ENCODE measurements at regions not wholly inside any gene's neighbourhood (a gene's known extent, or its start where the extent isn't known, plus 50 kb on each side); places are given as distances from the start of the nearest gene placed in this dataset.

DNA sequence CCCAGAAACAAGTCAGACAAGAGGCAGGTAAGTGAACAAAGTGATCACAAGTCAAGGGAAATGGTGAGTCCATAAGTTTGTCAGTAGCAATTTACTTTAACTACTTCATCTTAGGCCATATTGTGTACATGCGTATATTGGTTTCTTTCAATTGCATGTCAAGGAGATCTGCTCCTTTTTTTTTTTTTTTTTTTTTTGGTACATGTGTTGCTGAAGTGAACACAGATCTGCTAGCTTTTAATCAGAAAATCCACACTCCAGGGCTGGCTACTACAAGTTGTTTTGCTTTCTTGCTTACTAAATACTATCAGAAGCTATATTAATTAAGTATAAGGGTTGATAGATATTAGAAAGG is 985.1 kb downstream of the TSN start:
- DNase-seq = no peak
- H3K4me3 Mint-ChIP-seq = peak overlapping the region; percentile 39
- H3K36me3 Mint-ChIP-seq = no peaks in the 10 kb centered on the region
- H3K27me3 Mint-ChIP-seq = no peaks in the 10 kb centered on the region
- H3K9me3 Mint-ChIP-seq = peaks cover 3% of the 10 kb centered on the region
- no peak for ATAC-seq (ENCODE audit: low read depth)
- POLR2A ChIA-PET = interaction anchor here (0.6 kb wide), 1 partner anchor 14 kb away, joined by 3 read pairs; no protein-coding TSS in a partner anchor
- H3K4me1 Mint-ChIP-seq = peaks cover 18% of the 10 kb centered on the region
- peak overlapping the region; percentile 72 for H3K27ac Mint-ChIP-seq

DNA sequence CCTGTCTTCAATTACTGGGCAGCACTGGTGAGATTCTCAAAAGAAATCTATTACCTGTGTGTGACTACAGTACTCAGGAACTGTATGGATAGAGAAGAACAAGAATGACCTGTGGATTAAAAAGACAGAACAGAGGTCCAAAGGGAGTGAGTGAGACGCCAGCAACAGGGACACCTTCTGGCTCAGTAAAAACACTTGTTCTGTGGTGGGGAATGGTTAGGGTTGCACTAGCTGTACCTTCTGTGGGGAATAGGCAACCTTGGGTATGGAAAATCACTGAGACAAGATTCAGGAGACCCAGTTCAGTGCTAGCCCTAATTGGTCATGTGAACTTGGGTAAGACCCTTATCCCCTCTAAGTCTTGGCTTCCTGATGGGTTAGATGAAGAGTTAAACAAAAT is 986.0 kb downstream of the TSN start:
- Mint-ChIP-seq H3K4me3 (peak overlapping the region; percentile 3), H3K9me3 (peaks cover 3% of the 10 kb centered on the region), H3K27me3 (no peaks in the 10 kb centered on the region), H3K27ac (no peak overlapping the region), H3K36me3 (no peaks in the 10 kb centered on the region), H3K4me1 (peaks cover 18% of the 10 kb centered on the region)
- ATAC-seq (ENCODE audit: low read depth) (no peak), DNase-seq (no peak)
- POLR2A ChIA-PET = no interaction called here

DNA sequence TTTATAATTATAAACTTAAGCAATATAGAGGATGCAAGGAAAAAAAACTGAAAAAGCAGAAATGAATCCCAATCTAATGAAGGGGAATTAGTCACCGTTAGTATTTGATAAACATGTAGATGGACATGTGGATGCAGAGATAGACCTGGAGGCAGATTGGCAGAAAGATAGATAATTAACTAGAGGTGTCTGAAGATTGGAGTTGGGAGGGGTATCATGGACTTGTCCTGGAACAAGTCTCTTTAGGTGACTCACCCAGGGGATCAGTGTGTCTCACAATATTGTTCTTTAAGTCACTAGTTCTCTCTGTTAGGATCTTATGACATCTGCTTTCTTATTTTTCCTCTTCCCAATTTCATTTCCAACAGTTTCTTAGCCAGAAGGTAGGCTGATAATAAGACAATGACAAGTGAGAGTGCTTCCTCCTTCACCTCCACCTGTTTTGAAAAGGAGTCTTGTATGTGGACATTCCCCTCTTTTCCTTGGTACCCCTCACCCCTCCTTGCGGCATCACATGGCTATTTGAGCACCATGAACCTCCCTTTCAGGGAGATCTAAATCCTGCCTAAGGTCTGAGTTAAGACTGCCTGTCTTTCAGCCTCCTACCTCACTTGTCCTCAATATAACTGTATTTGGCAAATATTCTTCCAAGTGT is 987.7 kb downstream of the TSN start:
- H3K36me3 Mint-ChIP-seq = no peaks in the 10 kb centered on the region
- peaks cover 2% of the 10 kb centered on the region for H3K9me3 Mint-ChIP-seq
- no peak overlapping the region for H3K4me3 Mint-ChIP-seq
- DNase-seq = no peak
- no peaks in the 10 kb centered on the region for H3K27me3 Mint-ChIP-seq
- no peak for ATAC-seq (ENCODE audit: low read depth)
- POLR2A ChIA-PET = no interaction called here
- no peak overlapping the region for H3K27ac Mint-ChIP-seq
- H3K4me1 Mint-ChIP-seq = peaks cover 11% of the 10 kb centered on the region

DNA sequence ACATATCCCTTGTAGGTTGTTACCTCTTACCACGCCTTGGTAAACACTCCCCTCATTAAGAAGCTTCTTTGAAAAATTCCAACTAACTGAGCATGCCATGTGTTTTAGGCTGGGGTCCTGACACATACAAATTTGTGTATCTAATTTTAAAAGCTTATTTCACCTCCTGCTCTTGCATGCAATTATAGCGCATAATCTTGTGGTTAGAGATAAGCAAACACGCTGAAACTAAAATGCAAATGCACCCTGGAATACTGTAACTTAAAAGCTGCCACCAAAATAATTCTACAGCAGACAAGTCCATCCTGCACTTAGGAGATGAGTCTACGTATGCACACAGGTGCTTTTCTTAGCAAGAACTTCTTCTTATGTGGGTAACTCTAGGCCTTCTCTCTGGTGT is 990.2 kb downstream of the TSN start:
- Mint-ChIP-seq H3K9me3 (peaks cover 2% of the 10 kb centered on the region), H3K4me1 (no peaks in the 10 kb centered on the region), H3K4me3 (no peak overlapping the region), H3K27ac (no peak overlapping the region), H3K36me3 (no peaks in the 10 kb centered on the region), H3K27me3 (no peaks in the 10 kb centered on the region)
- POLR2A ChIA-PET = no interaction called here
- ATAC-seq (ENCODE audit: low read depth) (no peak), DNase-seq (no peak)

DNA sequence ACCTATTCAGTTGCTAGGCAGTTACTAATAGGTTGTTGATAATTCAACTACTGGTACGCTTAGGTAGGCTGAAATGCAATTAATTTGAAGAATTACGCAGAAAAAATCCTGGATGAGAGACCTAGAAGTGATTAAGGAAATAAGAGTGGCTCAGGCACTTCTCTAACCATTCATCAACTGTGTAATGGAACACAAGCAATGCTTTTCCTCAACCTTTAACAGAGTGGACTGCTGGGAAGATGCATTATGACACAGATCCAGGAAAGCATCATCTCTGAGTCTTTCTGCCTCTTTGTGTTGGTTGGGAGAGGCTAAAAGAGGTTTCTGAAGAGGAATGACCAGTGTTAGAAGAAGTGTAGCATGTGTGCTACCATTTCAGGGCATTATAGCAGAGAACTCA is 992.2 kb downstream of the TSN start:
- Mint-ChIP-seq H3K27me3 (no peaks in the 10 kb centered on the region), H3K4me3 (no peak overlapping the region), H3K27ac (no peak overlapping the region), H3K4me1 (no peaks in the 10 kb centered on the region), H3K9me3 (peaks cover 2% of the 10 kb centered on the region), H3K36me3 (no peaks in the 10 kb centered on the region)
- POLR2A ChIA-PET = no interaction called here
- no peak for DNase-seq
- ATAC-seq (ENCODE audit: low read depth) = no peak

DNA sequence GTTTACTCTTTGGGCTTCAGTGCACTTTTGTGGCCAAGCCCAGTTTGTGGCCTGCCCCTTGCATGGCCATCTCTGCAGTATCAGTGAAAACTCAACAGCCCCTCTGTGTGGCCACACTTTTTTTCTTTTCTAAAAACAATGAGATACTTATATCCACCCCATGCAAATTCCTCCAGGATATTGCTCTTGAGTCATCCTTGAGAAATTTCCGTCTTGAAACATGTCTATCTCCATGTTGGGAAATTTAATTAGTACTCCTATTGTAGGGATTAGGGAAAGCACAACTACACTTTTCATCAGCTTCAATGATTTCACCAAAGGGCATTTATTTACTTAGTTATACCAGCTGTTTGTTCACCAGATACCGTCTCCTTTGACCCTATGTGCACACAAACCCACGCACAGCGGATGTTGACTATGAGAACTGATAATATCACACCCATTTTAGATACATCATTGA is 993.1 kb downstream of the TSN start:
- DNase-seq = no peak
- Mint-ChIP-seq H3K36me3 (no peaks in the 10 kb centered on the region), H3K4me3 (no peak overlapping the region), H3K27me3 (no peaks in the 10 kb centered on the region), H3K4me1 (no peaks in the 10 kb centered on the region), H3K27ac (no peak overlapping the region), H3K9me3 (peaks cover 3% of the 10 kb centered on the region)
- POLR2A ChIA-PET = no interaction called here
- ATAC-seq (ENCODE audit: low read depth) = no peak

DNA sequence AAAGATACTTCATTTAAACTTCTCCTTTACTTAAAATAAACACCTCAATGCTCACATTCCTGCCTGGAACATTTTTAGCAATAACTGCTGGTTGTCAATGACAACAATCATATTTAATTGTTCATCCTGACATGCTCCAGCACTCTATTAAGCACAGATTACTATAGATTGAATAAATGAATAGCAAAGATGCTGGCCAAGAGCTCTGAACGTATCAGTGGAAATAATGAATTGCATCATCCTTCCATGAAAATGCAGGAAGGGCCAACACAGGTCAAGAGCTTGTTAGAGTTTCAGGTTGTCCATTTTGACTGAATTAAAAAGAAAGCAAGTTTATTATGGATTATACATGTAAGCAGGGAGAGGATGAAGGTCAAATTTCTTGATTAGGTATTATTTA is 994.0 kb downstream of the TSN start:
- Mint-ChIP-seq H3K9me3 (peaks cover 3% of the 10 kb centered on the region), H3K4me1 (no peaks in the 10 kb centered on the region), H3K27me3 (no peaks in the 10 kb centered on the region), H3K4me3 (no peak overlapping the region), H3K27ac (no peak overlapping the region), H3K36me3 (no peaks in the 10 kb centered on the region)
- POLR2A ChIA-PET = no interaction called here
- ATAC-seq (ENCODE audit: low read depth) = no peak
- DNase-seq = no peak

DNA sequence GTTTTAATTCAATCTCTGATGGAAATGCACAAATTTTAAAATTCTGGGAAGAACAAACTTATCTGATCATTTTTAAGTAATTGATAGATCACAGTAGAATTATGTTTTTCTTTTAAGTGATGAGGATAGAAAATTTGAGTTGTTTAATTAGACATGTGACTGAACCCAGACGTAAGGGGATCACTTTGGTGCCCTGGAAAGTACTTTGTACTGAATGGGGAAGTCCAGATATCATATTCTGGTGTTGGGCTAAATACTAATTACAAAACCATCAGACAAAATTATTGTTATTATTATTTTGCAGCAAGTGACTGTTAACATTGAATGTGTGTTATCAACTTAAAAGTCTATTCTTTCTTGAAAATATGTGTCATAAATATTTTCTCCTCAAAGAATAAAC is 994.6 kb downstream of the TSN start:
- Mint-ChIP-seq H3K4me1 (no peaks in the 10 kb centered on the region), H3K36me3 (no peaks in the 10 kb centered on the region), H3K27ac (no peak overlapping the region), H3K27me3 (no peaks in the 10 kb centered on the region), H3K4me3 (no peak overlapping the region), H3K9me3 (peaks cover 3% of the 10 kb centered on the region)
- DNase-seq (no peak), ATAC-seq (ENCODE audit: low read depth) (no peak)
- POLR2A ChIA-PET = no interaction called here

DNA sequence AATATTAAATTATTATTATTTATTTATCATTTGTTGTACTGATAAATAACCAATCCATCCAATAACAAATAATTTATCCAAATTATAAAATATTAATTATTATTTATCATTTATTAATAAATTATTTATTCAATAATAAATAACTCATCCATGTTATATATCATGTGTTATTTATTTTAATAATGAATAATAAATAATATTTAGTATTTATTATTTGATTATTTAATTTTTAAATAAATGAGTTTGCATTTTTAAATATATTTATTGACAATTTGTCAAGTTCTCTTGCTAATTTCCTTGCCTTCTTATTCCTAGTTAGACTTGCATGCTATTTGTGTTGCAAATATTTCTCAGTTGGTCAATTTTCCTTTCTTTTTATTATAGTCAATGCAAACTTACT is 995.4 kb downstream of the TSN start:
- Mint-ChIP-seq H3K36me3 (no peaks in the 10 kb centered on the region), H3K4me3 (no peak overlapping the region)

DNA sequence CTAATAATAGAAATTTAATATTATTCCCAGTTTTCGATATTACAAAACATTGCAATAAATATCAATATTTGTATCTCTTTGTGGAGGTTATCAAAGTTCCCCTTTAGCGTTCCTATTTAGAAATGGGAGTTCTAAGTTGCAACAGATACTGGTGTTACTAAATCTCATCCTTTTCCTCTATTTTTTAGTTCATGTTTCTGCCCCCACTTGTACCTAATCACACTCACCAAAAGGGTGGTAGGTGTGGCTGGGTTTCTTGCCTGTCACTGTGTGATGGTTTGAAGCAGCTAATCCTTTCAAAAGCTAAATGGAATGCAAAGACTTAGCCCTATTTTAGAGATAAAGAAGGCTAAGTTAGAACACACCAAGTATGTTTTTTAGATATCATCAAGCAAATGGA is 997.9 kb downstream of the TSN start:
- no peaks in the 10 kb centered on the region for H3K4me1 Mint-ChIP-seq
- DNase-seq (no peak), ATAC-seq (ENCODE audit: low read depth) (no peak)
- POLR2A ChIA-PET = no interaction called here
- H3K27ac Mint-ChIP-seq = no peak overlapping the region
- no peaks in the 10 kb centered on the region for H3K27me3 Mint-ChIP-seq
- H3K36me3 Mint-ChIP-seq = no peaks in the 10 kb centered on the region
- H3K9me3 Mint-ChIP-seq = peaks cover 2% of the 10 kb centered on the region
- H3K4me3 Mint-ChIP-seq = no peak overlapping the region

More for the DNA sequence above, 995.4 kb downstream of the TSN start:
- ATAC-seq (ENCODE audit: low read depth) (no peak), DNase-seq (no peak)
- H3K27me3 Mint-ChIP-seq = no peaks in the 10 kb centered on the region
- H3K4me1 Mint-ChIP-seq = no peaks in the 10 kb centered on the region
- H3K9me3 Mint-ChIP-seq = peaks cover 3% of the 10 kb centered on the region
- POLR2A ChIA-PET = no interaction called here
- no peak overlapping the region for H3K27ac Mint-ChIP-seq

DNA sequence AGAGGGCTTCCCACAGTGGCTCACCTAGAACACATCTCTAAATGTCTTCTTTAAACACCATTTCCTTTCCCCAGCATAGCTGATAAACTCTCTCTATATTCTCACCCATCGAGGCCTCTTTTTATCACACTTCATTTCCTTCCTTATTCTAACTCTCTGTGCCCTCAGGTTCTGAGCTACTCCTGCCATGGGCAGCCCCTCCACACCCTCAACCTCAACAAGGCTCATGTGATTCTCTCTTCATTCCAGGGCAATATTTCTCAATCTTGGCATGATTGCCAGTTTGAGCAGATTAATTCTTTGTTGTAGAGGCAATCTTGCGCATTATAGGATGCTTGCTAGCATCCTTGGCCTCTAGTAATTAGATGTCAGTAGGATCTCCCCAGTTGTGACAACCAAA is 999.1 kb downstream of the TSN start:
- H3K4me3 Mint-ChIP-seq = no peak overlapping the region
- ATAC-seq (ENCODE audit: low read depth) = no peak
- no peaks in the 10 kb centered on the region for H3K4me1 Mint-ChIP-seq
- no peak overlapping the region for H3K27ac Mint-ChIP-seq
- peaks cover 2% of the 10 kb centered on the region for H3K9me3 Mint-ChIP-seq
- no peaks in the 10 kb centered on the region for H3K27me3 Mint-ChIP-seq
- no peaks in the 10 kb centered on the region for H3K36me3 Mint-ChIP-seq
- no peak for DNase-seq
- POLR2A ChIA-PET = no interaction called here

DNA sequence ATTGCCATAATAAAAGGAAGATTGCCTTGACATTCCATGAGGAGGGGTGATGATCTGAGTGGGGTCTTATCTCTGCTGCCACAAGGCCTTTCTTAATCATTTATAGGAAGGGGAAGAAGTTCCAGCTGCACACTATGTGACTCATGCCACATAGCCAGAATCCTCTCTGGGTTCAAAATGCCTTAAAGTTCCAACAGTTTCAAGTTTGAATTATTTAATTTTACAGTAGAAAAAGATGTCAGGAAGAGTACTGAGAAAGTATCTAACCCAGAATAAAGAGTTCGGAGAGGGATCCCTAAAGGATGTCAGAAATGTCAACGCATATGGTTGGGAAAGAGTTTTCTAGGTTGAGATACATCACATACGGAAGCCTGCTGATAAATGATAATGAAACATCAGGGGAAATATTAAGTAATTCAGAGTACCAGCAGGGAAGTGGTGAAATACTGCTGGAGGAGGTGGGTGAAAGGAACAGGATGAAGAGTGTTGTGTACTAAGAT is 999.9 kb downstream of the TSN start:
- no peak overlapping the region for H3K4me3 Mint-ChIP-seq
- DNase-seq = no peak
- peaks cover 2% of the 10 kb centered on the region for H3K9me3 Mint-ChIP-seq
- H3K36me3 Mint-ChIP-seq = no peaks in the 10 kb centered on the region
- ATAC-seq (ENCODE audit: low read depth) = no peak
- POLR2A ChIA-PET = no interaction called here
- no peaks in the 10 kb centered on the region for H3K4me1 Mint-ChIP-seq
- no peaks in the 10 kb centered on the region for H3K27me3 Mint-ChIP-seq
- no peak overlapping the region for H3K27ac Mint-ChIP-seq

DNA sequence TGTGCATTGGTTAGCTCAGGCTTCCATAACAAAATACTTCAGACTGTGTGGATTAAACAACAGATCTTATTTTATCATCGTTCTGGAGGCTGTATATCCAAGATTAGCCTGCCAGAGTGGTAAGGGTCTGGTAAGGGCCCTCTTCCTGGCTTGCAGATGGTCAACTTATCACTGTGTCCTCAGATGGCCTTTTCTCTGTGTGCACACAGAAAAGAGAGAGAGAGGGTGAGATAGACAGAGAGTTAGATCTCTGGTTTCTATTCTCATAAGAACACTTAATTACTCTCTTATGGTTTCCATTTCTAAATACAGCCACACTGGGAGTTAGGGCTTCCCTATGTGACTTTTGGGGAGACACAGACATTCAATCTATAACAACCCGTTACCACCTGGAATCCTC is 1003.5 kb downstream of the TSN start:
- peaks cover 3% of the 10 kb centered on the region for H3K9me3 Mint-ChIP-seq
- no peaks in the 10 kb centered on the region for H3K36me3 Mint-ChIP-seq
- no peaks in the 10 kb centered on the region for H3K4me1 Mint-ChIP-seq
- H3K27ac Mint-ChIP-seq = no peak overlapping the region
- POLR2A ChIA-PET = no interaction called here
- no peaks in the 10 kb centered on the region for H3K27me3 Mint-ChIP-seq
- ATAC-seq (ENCODE audit: low read depth) (no peak), DNase-seq (no peak)
- no peak overlapping the region for H3K4me3 Mint-ChIP-seq

DNA sequence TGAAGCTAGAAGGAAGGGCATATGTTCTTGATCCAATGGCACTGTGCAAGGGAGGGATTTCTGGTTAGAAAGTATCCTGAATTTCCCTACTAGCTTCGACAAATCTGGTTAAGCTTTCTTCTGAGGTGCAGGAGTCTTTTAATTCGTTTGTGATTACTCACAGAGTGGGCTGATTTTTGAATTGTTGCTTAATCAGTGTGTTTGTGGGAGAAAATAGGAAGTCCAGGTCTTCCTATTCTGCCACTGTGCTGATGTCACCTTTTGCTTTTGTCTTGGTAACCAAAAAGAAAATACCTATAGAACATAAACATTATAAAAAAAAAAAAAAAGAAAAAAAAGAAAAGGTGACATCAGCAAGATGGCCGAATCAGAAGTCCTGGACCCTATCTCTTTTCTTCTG is 1008.6 kb downstream of the TSN start:
- no peak for ATAC-seq (ENCODE audit: low read depth)
- no peak for DNase-seq
- Mint-ChIP-seq H3K27me3 (no peaks in the 10 kb centered on the region), H3K36me3 (no peaks in the 10 kb centered on the region), H3K4me3 (no peak overlapping the region), H3K4me1 (no peaks in the 10 kb centered on the region), H3K27ac (no peak overlapping the region), H3K9me3 (peaks cover 6% of the 10 kb centered on the region)
- POLR2A ChIA-PET = no interaction called here

DNA sequence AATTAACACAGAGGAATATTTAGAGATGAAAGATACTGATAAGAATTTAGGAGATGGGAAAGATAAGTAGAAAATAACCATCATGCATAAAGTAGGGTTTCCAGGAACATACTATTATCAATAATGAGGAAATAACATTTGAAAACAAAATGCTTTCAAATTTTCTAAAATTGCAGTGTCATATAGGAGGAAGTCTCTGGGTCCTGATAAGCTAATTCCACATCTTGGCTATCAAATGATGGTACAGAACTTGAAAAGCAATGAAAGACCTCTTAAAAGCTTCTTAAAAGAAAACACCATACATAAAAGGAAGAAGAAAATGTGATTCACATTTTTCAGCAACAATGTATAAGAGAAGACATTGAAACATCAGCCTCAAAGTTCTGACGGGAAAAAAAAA is 1024.8 kb downstream of the TSN start:
- POLR2A ChIA-PET = no interaction called here
- peaks cover 2% of the 10 kb centered on the region for H3K9me3 Mint-ChIP-seq
- H3K27ac Mint-ChIP-seq = no peak overlapping the region
- H3K27me3 Mint-ChIP-seq = no peaks in the 10 kb centered on the region
- ATAC-seq (ENCODE audit: low read depth) (no peak), DNase-seq (no peak)
- H3K4me1 Mint-ChIP-seq = no peaks in the 10 kb centered on the region
- no peaks in the 10 kb centered on the region for H3K36me3 Mint-ChIP-seq
- no peak overlapping the region for H3K4me3 Mint-ChIP-seq
